Lower leg skin (tissue), 4 donors: ENCODE measurements at regions not wholly inside any gene's neighbourhood (a gene's known extent, or its start where the extent isn't known, plus 50 kb on each side); places are given as distances from the start of the nearest gene placed in this dataset.

Experiments used
- DNase-seq, 2 donors: peaks; one replicate each; pipeline ENCODE4 v3.0.0-alpha.2; 2019; ENCODE audit warnings: low spot score in 2 of 2
- H3K4me3 ChIP-seq: fragments of 200-600 bp; sonication (generic); 2 replicates; pipeline ENCODE4 v1.5.1; 2017; ENCODE audit warnings: mild to moderate bottlenecking, low read depth; ENCODE audit not compliant: poor library complexity, severe bottlenecking
- POLR2A ChIP-seq, 2 donors: fragments of 450-650 bp; IDR thresholded peaks; one replicate each; pipeline ENCODE4 v1.6.1; 2016 to 2017; ENCODE audit warnings: antibody characterized with exemption in 2 of 2, mild to moderate bottlenecking in 1 of 2, moderate library complexity in 1 of 2
- WGBS, 2 donors: methylation state at CpG; one replicate each; pipeline ENCODE4 v1.1.5; 2018; 5-methylcytosine and 5-hydroxymethylcytosine counted together
- intact Hi-C: fragments of 100-400 bp; cut with DNase I; formaldehyde crosslinking; loops from one replicate; pipeline ENCODE4 v1.15.0; 2023; ENCODE audit warnings: low total_unique reads
- TF ChIP-seq, protein P1 (sequence below), 3 donors: fragments of 450-650 bp; IDR thresholded peaks; one replicate each; pipeline ENCODE4 v1.5.1; 2016; ENCODE audit warnings: antibody characterized with exemption in 3 of 3, mild to moderate bottlenecking in 3 of 3, moderate library complexity in 2 of 3

DNA sequence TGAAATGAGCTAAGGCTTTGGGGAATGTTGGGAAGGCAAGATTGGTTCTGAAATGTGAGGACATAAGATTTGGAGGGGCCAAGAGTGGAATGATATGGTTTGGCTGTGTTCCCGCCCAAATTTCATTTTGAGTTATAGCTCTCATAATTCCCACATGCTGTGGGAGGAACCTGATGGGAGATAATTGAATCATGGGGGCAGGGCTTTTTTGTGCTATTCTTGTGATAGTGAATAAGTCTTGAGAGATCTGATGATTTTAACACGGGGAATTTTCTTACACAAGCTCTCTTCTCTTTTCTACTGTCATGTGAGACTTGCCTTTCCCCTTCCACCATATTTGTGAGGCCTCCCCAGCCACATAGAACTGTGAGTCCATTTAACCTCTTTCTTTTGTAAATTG, 157.6 kb upstream of the C1QTNF7 start:
- TF ChIP-seq POLR2A (IDR thresholded peaks at IDR 0.05), result no peak
- TF ChIP-seq, protein P1, sequence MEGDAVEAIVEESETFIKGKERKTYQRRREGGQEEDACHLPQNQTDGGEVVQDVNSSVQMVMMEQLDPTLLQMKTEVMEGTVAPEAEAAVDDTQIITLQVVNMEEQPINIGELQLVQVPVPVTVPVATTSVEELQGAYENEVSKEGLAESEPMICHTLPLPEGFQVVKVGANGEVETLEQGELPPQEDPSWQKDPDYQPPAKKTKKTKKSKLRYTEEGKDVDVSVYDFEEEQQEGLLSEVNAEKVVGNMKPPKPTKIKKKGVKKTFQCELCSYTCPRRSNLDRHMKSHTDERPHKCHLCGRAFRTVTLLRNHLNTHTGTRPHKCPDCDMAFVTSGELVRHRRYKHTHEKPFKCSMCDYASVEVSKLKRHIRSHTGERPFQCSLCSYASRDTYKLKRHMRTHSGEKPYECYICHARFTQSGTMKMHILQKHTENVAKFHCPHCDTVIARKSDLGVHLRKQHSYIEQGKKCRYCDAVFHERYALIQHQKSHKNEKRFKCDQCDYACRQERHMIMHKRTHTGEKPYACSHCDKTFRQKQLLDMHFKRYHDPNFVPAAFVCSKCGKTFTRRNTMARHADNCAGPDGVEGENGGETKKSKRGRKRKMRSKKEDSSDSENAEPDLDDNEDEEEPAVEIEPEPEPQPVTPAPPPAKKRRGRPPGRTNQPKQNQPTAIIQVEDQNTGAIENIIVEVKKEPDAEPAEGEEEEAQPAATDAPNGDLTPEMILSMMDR (IDR thresholded peaks at IDR 0.05), result no peak
- no peak overlapping the region for H3K4me3 ChIP-seq
- DNase-seq, result no peak
- intact Hi-C loops, result no loop called here
- 73 to 80% methylated on average over 2 of the region's 2 CpGs for WGBS, 2 donors

GRCh38 chr4:15286041-15286440, 141.8 kb upstream of the C1QTNF7 start:
- no peak overlapping the region for H3K4me3 ChIP-seq
- TF ChIP-seq, protein P1 (IDR thresholded peaks at IDR 0.05), result no peak
- no peak for TF ChIP-seq POLR2A (IDR thresholded peaks at IDR 0.05)
- WGBS, 2 donors, result 88 to 93% methylated on average over 2 of the region's 2 CpGs
- intact Hi-C loops, result no loop called here
- DNase-seq, result no peak

DNA sequence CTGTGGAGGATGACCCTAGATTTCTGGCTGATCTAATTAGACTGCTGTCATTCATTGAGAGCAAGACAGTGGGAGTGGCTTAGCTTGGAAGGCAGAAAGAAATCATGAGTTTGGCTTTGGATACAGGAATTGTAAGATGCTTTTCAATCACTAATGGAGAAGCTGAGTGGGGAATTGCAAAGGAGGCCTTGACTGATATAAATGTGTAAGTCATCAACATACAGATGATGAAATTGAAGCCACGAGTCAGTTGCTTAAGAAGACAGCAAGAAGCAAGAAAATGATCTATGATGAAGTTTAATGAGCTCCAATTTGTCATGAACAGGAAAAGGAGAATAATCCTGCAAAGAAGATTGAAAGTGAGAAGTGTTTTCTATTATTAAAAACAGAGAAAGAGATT, 136.7 kb upstream of the C1QTNF7 start:
- H3K4me3 ChIP-seq, result no peak overlapping the region
- TF ChIP-seq, protein P1 (IDR thresholded peaks at IDR 0.05), result no peak
- no peak for TF ChIP-seq POLR2A (IDR thresholded peaks at IDR 0.05)
- WGBS, 2 donors, result 26 to 32% methylated on average over 1 of the region's 1 CpG
- no peak for DNase-seq
- intact Hi-C loops, result no loop called here

DNA sequence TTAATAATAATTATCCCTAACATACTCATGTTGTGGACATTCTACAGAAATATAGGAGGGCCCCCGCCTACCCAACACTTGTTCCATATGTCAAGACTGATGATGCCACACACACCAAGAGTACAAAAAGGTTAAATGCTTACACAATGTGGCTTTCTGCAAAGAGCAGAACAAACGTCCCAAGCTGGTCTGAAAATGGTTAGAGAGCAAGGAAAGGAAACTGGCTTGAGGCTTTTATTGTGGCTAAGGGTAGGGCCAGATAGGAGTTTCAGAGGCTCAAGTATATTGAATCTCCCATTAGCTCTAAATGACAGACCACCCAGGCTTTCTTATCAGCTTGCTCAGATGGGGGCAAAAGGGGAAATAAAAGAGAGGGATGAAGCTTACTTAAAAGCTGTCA, 134.1 kb upstream of the C1QTNF7 start:
- WGBS, 2 donors, result 56 to 58% methylated on average over 2 of the region's 2 CpGs
- intact Hi-C loops, result no loop called here
- DNase-seq, result no peak
- TF ChIP-seq POLR2A (IDR thresholded peaks at IDR 0.05), result no peak
- TF ChIP-seq, protein P1 (IDR thresholded peaks at IDR 0.05), result no peak
- H3K4me3 ChIP-seq, result no peak overlapping the region

- 100% methylated on average over 1 of the region's 1 CpG for WGBS, 2 donors
- no peak for DNase-seq
- TF ChIP-seq, protein P1 (IDR thresholded peaks at IDR 0.05), result no peak
- TF ChIP-seq POLR2A (IDR thresholded peaks at IDR 0.05), result no peak
- intact Hi-C loops, result no loop called here
- no peak overlapping the region for H3K4me3 ChIP-seq
These were observed 133.6 kb upstream of the C1QTNF7 start for GRCh38 chr4:15294202-15294601.

DNA sequence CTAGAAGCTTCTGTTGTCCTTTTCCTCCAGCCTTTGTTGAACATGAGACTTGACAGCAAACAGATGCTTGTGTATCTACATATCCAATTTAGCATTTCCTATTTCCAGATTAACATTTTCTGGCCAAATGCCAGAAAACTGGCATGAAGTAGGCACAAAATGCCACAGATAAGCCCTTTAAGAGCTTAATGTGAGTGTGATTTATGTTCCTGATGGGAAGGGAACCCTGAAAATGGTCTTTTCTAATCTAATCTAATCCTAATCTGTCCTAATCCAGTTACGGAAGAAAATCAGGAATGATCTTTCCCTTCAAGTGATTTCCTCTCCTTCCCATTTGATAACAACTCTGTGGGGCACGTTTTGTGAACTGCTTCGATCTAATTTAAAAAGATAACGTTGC, 133.0 kb upstream of the C1QTNF7 start:
- TF ChIP-seq, protein P1 (IDR thresholded peaks at IDR 0.05), result no peak
- TF ChIP-seq POLR2A (IDR thresholded peaks at IDR 0.05), result no peak
- H3K4me3 ChIP-seq, result no peak overlapping the region
- intact Hi-C loops, result no loop called here
- 35 to 48% methylated on average over 4 of the region's 4 CpGs for WGBS, 2 donors
- no peak for DNase-seq
